BLaER1 treated with 17β-estradiol and CSF1 and Interleukin-3, amounts not matched to agents 10 nM and 100 nM (cell line): ENCODE measurements at regions not wholly inside any gene's neighbourhood (a gene's known extent, or its start where the extent isn't known, plus 50 kb on each side); places are given as distances from the start of the nearest gene placed in this dataset.

ENCODE experiments used
- H3K27ac ChIP-seq, 11 experiments: shearing (Covaris generic); formaldehyde crosslinking; 2 replicates each; pipeline ENCODE4 v1.8.1; 2022
- H3K27me3 ChIP-seq, 11 experiments: shearing (Covaris generic); formaldehyde crosslinking; 2 replicates each; pipeline ENCODE4 v1.8.1; 2022
- H3K36me3 ChIP-seq, 11 experiments: shearing (Covaris generic); formaldehyde crosslinking; 2 replicates each; pipeline ENCODE4 v1.8.1; 2022
- H3K4me1 ChIP-seq, 10 experiments: shearing (Covaris generic); formaldehyde crosslinking; 2 replicates each; pipeline ENCODE4 v1.8.1; 2022
- H3K4me2 ChIP-seq, 11 experiments: shearing (Covaris generic); formaldehyde crosslinking; 2 replicates each; pipeline ENCODE4 v1.8.1; 2022
- H3K4me3 ChIP-seq, 10 experiments: shearing (Covaris generic); formaldehyde crosslinking; 2 replicates each; pipeline ENCODE4 v1.8.1; 2022
- H3K9ac ChIP-seq, 11 experiments: shearing (Covaris generic); formaldehyde crosslinking; 2 replicates each; pipeline ENCODE4 v1.8.1; 2022
- H3K9me3 ChIP-seq, 11 experiments: shearing (Covaris generic); formaldehyde crosslinking; replicated peaks in 1 of 11; 2 replicates each; pipeline ENCODE4 v1.8.1; 2022
- H4K20me1 ChIP-seq, 11 experiments: shearing (Covaris generic); formaldehyde crosslinking; 2 replicates each; pipeline ENCODE4 v1.8.1; 2022
- Cebpa-rat ChIP-seq, 11 experiments: shearing (Covaris generic); IDR thresholded peaks; 2 replicates each; pipeline ENCODE4 v1.8.1; 2022

- no peaks in the 10 kb centered on the region for H3K36me3 ChIP-seq
- H3K27ac ChIP-seq = no peak overlapping the region; a peak in 1 of 22 replicates
- no peaks in the 10 kb centered on the region for H4K20me1 ChIP-seq
- peaks cover 0 to 18% (median 10%) of the 10 kb centered on the region in 10 experiments; a peak in 12 of 20 replicates for H3K4me1 ChIP-seq
- no peak overlapping the region for H3K4me2 ChIP-seq
- H3K9ac ChIP-seq = no peak overlapping the region
- no peak overlapping the region for H3K4me3 ChIP-seq
- no peak for TF ChIP-seq Cebpa-rat (IDR thresholded peaks at IDR 0.05)
- no peaks in the 10 kb centered on the region for H3K27me3 ChIP-seq
- no peaks in the 10 kb centered on the region for H3K9me3 ChIP-seq
Measured at GRCh38 chr5:82674671-82675070, 396.5 kb upstream of the RPS23 start.

DNA sequence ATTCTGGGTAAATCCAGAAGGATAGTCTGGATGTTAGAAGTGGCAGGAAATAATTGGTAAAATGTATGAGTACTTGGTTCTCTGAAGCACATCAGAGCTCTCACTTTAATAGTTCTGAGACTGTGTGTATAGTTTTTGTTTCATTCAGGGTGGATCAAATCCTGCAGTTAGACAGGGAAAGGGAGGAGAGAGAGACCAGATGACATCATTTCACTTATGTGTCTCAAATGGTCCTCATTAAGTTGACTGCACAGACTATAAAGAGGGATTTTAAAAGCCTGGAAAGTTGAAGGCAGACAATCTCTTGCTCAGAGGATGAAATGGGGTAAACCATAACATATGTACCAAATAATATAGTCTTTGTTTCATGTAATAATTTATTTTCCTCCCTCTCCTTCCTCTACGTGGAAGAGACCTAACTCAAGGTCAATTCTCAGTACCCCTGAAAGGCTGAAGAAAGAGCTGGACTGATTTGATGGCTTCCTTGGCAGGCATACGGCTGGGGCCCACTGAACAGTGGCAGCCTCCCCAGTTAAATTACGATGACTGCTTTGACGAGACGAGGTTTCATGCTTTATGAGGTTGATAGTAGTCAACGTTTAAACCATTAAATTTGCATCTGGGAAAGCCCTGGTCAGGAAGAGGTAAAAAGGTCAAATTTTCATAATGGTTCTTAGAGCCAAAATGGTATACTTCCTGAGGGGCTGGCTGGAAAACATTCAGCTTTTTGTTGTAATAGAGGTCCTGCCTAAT, 395.1 kb upstream of the RPS23 start:
- H3K4me2 ChIP-seq = peak overlapping the region in 1 of 11 experiments; percentile 28; a peak in 2 of 22 replicates
- H3K36me3 ChIP-seq = no peaks in the 10 kb centered on the region
- no peak for TF ChIP-seq Cebpa-rat (IDR thresholded peaks at IDR 0.05)

GRCh38 chr5:82670692-82671091, 392.5 kb upstream of the RPS23 start:
- Histone ChIP-seq H3K36me3 (no peaks in the 10 kb centered on the region), H3K9me3 (no peaks in the 10 kb centered on the region), H3K27me3 (no peaks in the 10 kb centered on the region), H3K4me1 (peaks cover 0 to 6% (median 0%) of the 10 kb centered on the region in 10 experiments; a peak in 4 of 20 replicates), H3K27ac (no peak overlapping the region), H3K9ac (no peak overlapping the region), H4K20me1 (no peaks in the 10 kb centered on the region), H3K4me3 (no peak overlapping the region), H3K4me2 (no peak overlapping the region)
- no peak for TF ChIP-seq Cebpa-rat (IDR thresholded peaks at IDR 0.05)

More for the DNA sequence above, 395.1 kb upstream of the RPS23 start:
- Histone ChIP-seq H3K9ac (no peak overlapping the region), H4K20me1 (no peaks in the 10 kb centered on the region), H3K27ac (no peak overlapping the region), H3K4me1 (peaks cover 0 to 18% (median 10%) of the 10 kb centered on the region in 10 experiments; a peak in 12 of 20 replicates), H3K4me3 (no peak overlapping the region), H3K9me3 (no peaks in the 10 kb centered on the region), H3K27me3 (no peaks in the 10 kb centered on the region)

GRCh38 chr5:82669720-82670119, 391.6 kb upstream of the RPS23 start:
- no peak overlapping the region for H3K4me2 ChIP-seq
- peaks cover 0 to 6% (median 0%) of the 10 kb centered on the region in 10 experiments; a peak in 4 of 20 replicates for H3K4me1 ChIP-seq
- no peaks in the 10 kb centered on the region for H3K9me3 ChIP-seq
- H3K4me3 ChIP-seq = no peak overlapping the region
- H4K20me1 ChIP-seq = no peaks in the 10 kb centered on the region
- no peaks in the 10 kb centered on the region for H3K36me3 ChIP-seq
- H3K9ac ChIP-seq = no peak overlapping the region
- no peak overlapping the region for H3K27ac ChIP-seq
- H3K27me3 ChIP-seq = no peaks in the 10 kb centered on the region
- no peak for TF ChIP-seq Cebpa-rat (IDR thresholded peaks at IDR 0.05)

DNA sequence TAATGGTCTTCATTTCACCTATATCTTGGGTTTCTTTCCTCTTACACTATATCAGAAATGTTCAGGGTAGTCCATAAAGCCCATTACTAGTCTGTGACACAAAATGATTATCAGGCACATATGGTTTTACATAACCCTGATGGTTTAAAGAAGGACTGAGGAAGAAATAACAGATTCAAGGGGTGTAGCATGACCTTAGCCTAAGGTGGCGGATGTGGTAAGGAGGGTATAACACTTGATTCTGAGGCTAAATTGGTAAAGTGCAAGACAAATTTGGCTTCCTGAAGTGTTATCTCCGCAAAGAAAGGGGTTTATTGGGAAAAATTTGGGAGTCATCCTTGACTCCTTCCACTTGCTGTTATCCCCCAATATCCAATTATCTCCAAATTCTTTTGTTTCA, 388.2 kb upstream of the RPS23 start:
- Histone ChIP-seq H3K4me3 (no peak overlapping the region), H3K9me3 (no peaks in the 10 kb centered on the region), H3K36me3 (no peaks in the 10 kb centered on the region), H4K20me1 (no peaks in the 10 kb centered on the region), H3K27me3 (no peaks in the 10 kb centered on the region), H3K9ac (no peak overlapping the region), H3K4me2 (no peak overlapping the region), H3K27ac (no peak overlapping the region), H3K4me1 (no peaks in the 10 kb centered on the region)
- no peak for TF ChIP-seq Cebpa-rat (IDR thresholded peaks at IDR 0.05)

DNA sequence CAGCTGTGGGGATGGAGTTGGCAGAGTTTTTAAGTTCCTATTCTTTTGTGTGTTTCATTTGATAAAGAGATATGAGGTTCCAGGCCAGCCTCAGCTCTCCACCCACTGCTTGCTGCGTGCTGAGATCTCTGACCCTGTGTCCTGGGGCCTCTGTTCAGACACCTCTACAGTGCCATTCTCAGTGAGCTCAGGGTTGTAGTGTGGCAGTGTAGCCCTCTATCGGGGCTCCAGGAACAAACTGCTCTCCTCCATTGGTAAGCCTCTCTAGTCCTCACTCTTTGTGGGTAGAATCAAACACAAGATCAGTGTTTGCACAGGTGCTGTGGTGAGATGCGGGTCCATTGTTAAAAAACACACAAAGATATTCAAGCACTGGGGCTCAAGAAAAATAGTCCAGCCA, 386.6 kb upstream of the RPS23 start:
- H3K9ac ChIP-seq = no peak overlapping the region
- no peak overlapping the region for H3K4me2 ChIP-seq

DNA sequence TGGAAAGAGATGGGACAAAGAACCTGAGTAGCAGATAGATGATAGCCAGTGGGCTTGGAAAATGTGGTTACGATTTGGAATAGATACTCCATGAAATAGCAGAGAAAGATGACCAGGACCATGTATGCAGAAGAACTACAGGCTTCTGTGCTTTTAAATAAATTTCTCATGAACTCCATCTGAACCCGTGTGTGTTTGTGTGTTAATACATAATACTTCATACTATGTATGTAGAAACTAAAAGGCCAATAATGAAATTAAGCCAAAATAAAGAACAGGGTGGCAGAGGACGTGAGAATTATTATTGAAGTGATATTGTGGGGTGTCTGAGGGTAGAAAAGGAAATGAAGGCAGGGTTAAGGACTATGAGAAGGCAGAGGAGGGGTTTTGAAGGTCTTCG, 385.1 kb upstream of the RPS23 start:
- H3K9ac ChIP-seq = no peak overlapping the region
- no peak overlapping the region for H3K4me2 ChIP-seq
- H4K20me1 ChIP-seq = no peaks in the 10 kb centered on the region
- no peaks in the 10 kb centered on the region for H3K36me3 ChIP-seq
- no peaks in the 10 kb centered on the region for H3K27me3 ChIP-seq
- no peak for TF ChIP-seq Cebpa-rat (IDR thresholded peaks at IDR 0.05)
- H3K9me3 ChIP-seq = no peaks in the 10 kb centered on the region
- no peak overlapping the region for H3K27ac ChIP-seq
- no peaks in the 10 kb centered on the region for H3K4me1 ChIP-seq
- H3K4me3 ChIP-seq = no peak overlapping the region

More for the DNA sequence above, 386.6 kb upstream of the RPS23 start:
- Histone ChIP-seq H4K20me1 (no peaks in the 10 kb centered on the region), H3K4me1 (no peaks in the 10 kb centered on the region), H3K36me3 (no peaks in the 10 kb centered on the region), H3K4me3 (no peak overlapping the region), H3K27ac (no peak overlapping the region), H3K9me3 (no peaks in the 10 kb centered on the region), H3K27me3 (no peaks in the 10 kb centered on the region)
- TF ChIP-seq Cebpa-rat (IDR thresholded peaks at IDR 0.05) = no peak

- Histone ChIP-seq H3K27me3 (no peaks in the 10 kb centered on the region), H3K4me1 (peaks cover 0 to 3% (median 1%) of the 10 kb centered on the region in 10 experiments; a peak in 15 of 20 replicates), H3K4me3 (no peak overlapping the region), H3K4me2 (no peak overlapping the region), H3K9me3 (no peaks in the 10 kb centered on the region), H3K9ac (no peak overlapping the region), H3K36me3 (no peaks in the 10 kb centered on the region), H3K27ac (no peak overlapping the region), H4K20me1 (no peaks in the 10 kb centered on the region)
- no peak for TF ChIP-seq Cebpa-rat (IDR thresholded peaks at IDR 0.05)
Measured at GRCh38 chr5:82662340-82662739, 384.2 kb upstream of the RPS23 start.

GRCh38 chr5:82661933-82662332, 383.8 kb upstream of the RPS23 start:
- Histone ChIP-seq H3K36me3 (no peaks in the 10 kb centered on the region), H3K4me2 (no peak overlapping the region), H3K9me3 (no peaks in the 10 kb centered on the region), H3K9ac (no peak overlapping the region), H3K27ac (no peak overlapping the region), H3K27me3 (no peaks in the 10 kb centered on the region), H4K20me1 (no peaks in the 10 kb centered on the region), H3K4me1 (peaks cover 4 to 7% (median 5%) of the 10 kb centered on the region in 10 experiments; a peak in 19 of 20 replicates), H3K4me3 (no peak overlapping the region)
- TF ChIP-seq Cebpa-rat (IDR thresholded peaks at IDR 0.05) = no peak

DNA sequence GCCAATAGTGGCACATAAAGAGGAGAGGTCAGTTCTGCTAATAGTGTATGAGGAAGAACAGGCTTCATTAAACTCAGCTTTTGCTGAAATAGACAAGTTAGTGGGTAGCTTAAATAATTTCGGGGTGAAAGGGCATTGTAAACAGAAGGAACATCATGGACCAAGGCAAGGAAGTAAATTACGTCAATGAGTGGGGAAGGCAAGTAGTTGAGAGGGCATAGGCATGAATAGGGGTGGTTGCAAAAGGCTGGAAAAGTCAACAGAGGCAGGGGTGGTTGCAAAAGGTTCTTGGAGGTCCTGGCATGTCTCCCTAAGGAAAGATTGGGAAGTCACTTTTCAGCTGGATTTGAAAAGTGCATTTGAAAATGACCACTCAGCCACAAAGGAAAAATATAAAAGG, 383.3 kb upstream of the RPS23 start:
- Histone ChIP-seq H3K4me2 (no peak overlapping the region), H3K27me3 (no peaks in the 10 kb centered on the region), H3K4me3 (no peak overlapping the region), H3K27ac (no peak overlapping the region), H3K9me3 (no peaks in the 10 kb centered on the region), H3K9ac (no peak overlapping the region), H3K4me1 (peaks cover 9 to 11% (median 10%) of the 10 kb centered on the region in 10 experiments), H3K36me3 (no peaks in the 10 kb centered on the region), H4K20me1 (no peaks in the 10 kb centered on the region)
- no peak for TF ChIP-seq Cebpa-rat (IDR thresholded peaks at IDR 0.05)
